ENCODE measurements at regions not wholly inside any gene's neighbourhood (a gene's known extent, or its start where the extent isn't known, plus 50 kb on each side); places are given as distances from the start of the nearest gene placed in this dataset.

DNA sequence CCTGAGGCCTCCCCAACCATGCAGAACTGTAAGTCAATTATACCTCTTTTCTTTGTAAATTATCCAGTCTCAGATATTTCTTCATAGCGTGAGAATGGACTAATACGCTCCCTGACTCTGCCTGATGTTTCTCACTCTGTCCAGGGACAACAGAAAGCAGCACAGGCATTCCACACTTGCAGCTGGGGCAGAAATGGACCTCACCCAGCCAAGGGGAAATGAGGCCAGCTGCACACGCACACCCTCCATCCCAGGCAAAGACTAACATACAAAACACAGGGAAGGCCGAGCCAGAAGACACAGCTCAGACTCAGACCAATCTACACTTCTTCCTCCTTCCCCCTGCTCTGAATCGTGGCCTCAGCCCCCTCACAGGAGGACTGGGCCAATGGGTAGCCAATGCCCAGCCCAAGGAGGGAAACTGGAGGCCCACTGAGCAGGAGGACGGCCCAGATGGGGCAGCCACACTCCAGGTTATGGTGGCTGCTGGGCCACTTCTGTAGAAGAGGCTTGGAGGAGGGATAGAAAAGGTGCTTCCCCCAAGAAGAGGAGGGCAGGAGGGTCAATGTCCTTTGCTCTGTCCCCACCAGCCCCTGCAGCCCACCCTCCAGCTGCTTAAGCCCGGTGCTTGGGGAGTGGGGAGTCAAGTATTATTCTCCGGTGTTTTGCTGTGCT lies 228.4 kb downstream of the NPHP4 start:
- peaks cover 35% of the 10 kb centered on the region for H3K27me3 ChIP-seq
- no peaks in the 10 kb centered on the region for H3K4me1 ChIP-seq
- no peak overlapping the region for H3K9ac ChIP-seq
- no peaks in the 10 kb centered on the region for H3K36me3 Mint-ChIP-seq
- H3K4me1 Mint-ChIP-seq = peaks cover 51% of the 10 kb centered on the region
- no peak overlapping the region for H3K4me3 ChIP-seq
- peaks cover 15% of the 10 kb centered on the region for H3K27me3 Mint-ChIP-seq (ENCODE audit: insufficient read depth, low read depth)
- H3K4me2 ChIP-seq = no peak overlapping the region
- H3K4me3 Mint-ChIP-seq = no peak overlapping the region
- H3K27ac Mint-ChIP-seq = peak overlapping the region; percentile 57
- no peaks in the 10 kb centered on the region for H3K79me2 ChIP-seq (ENCODE audit: low read depth)
- no peaks in the 10 kb centered on the region for H3F3A ChIP-seq (ENCODE audit: low read depth)
- H3K9me3 Mint-ChIP-seq = peaks cover 8% of the 10 kb centered on the region
- TF ChIP-seq, protein P1, sequence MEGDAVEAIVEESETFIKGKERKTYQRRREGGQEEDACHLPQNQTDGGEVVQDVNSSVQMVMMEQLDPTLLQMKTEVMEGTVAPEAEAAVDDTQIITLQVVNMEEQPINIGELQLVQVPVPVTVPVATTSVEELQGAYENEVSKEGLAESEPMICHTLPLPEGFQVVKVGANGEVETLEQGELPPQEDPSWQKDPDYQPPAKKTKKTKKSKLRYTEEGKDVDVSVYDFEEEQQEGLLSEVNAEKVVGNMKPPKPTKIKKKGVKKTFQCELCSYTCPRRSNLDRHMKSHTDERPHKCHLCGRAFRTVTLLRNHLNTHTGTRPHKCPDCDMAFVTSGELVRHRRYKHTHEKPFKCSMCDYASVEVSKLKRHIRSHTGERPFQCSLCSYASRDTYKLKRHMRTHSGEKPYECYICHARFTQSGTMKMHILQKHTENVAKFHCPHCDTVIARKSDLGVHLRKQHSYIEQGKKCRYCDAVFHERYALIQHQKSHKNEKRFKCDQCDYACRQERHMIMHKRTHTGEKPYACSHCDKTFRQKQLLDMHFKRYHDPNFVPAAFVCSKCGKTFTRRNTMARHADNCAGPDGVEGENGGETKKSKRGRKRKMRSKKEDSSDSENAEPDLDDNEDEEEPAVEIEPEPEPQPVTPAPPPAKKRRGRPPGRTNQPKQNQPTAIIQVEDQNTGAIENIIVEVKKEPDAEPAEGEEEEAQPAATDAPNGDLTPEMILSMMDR (IDR thresholded peaks at IDR 0.05) = no peak
- TF ChIP-seq EZH2 (IDR thresholded peaks at IDR 0.05) (no peak), EZH2phosphoT487 (IDR thresholded peaks at IDR 0.05) (no peak)
- H3K27ac ChIP-seq = no peak overlapping the region
- no peaks in the 10 kb centered on the region for H3K9me3 ChIP-seq (ENCODE audit: low read depth)
- no peaks in the 10 kb centered on the region for H3K36me3 ChIP-seq
- DNase-seq (ENCODE audit: low spot score) = no peak
- no peak overlapping the region for H2AFZ ChIP-seq (replicated peaks)
- H4K20me1 ChIP-seq (ENCODE audit: low read depth) = no peaks in the 10 kb centered on the region

DNA sequence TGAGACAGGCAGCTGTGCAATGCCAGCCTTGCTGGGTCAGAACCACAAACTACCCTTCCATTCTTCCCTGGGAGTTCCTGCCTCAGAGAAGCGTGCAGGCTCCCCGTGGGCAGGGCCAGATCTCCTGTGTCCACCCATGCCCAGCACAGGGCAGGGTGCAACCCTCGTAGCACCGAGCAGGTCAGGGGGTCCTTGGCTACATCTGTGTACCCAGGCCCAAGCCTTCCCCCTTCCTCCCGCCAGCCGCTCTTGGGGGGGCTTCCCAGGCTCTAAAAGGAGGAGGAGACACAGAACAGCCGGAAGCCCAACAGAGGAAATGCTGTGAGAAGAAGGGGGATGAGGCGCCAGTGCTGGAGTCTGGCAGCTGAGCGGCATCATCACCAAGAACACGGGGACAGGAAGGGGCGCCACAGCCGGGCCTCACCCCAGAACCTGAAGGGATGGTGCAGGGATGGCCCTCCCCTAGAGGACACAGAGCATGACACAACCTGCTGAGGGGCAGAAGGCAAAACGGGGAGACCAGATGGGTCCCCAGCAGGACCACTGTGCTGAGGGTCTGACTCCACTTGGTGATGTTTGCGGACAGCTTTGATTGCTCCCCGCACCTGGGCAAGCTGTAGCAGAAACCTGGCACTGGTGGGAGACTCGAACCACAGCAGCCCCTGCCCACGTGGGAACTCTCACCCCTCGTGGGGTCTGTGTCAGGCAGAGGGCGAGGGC lies 233.2 kb downstream of the NPHP4 start:
- TF ChIP-seq, protein P1 (IDR thresholded peaks at IDR 0.05) = no peak
- TF ChIP-seq EZH2 (IDR thresholded peaks at IDR 0.05) = no peak
- no peak for TF ChIP-seq EZH2phosphoT487 (IDR thresholded peaks at IDR 0.05)
- no peak overlapping the region for H3K27ac Mint-ChIP-seq
- no peaks in the 10 kb centered on the region for H3K36me3 Mint-ChIP-seq
- no peaks in the 10 kb centered on the region for H3K9me3 ChIP-seq (ENCODE audit: low read depth)
- H3K4me2 ChIP-seq = no peak overlapping the region
- DNase-seq (ENCODE audit: low spot score) = no peak
- H4K20me1 ChIP-seq (ENCODE audit: low read depth) = no peaks in the 10 kb centered on the region
- H3K9me3 Mint-ChIP-seq = peaks cover 8% of the 10 kb centered on the region
- H3K4me1 ChIP-seq = no peaks in the 10 kb centered on the region
- H3K27me3 Mint-ChIP-seq (ENCODE audit: insufficient read depth, low read depth) = peaks cover 9% of the 10 kb centered on the region
- H3K4me3 ChIP-seq = no peak overlapping the region
- H3K27ac ChIP-seq = no peak overlapping the region
- H3F3A ChIP-seq (ENCODE audit: low read depth) = no peaks in the 10 kb centered on the region
- no peaks in the 10 kb centered on the region for H3K79me2 ChIP-seq (ENCODE audit: low read depth)
- peaks cover 20% of the 10 kb centered on the region for H3K4me1 Mint-ChIP-seq
- H3K27me3 ChIP-seq = no peaks in the 10 kb centered on the region
- no peak overlapping the region for H3K9ac ChIP-seq
- H2AFZ ChIP-seq (replicated peaks) = no peak overlapping the region
- H3K36me3 ChIP-seq = no peaks in the 10 kb centered on the region
- H3K4me3 Mint-ChIP-seq = no peak overlapping the region

DNA sequence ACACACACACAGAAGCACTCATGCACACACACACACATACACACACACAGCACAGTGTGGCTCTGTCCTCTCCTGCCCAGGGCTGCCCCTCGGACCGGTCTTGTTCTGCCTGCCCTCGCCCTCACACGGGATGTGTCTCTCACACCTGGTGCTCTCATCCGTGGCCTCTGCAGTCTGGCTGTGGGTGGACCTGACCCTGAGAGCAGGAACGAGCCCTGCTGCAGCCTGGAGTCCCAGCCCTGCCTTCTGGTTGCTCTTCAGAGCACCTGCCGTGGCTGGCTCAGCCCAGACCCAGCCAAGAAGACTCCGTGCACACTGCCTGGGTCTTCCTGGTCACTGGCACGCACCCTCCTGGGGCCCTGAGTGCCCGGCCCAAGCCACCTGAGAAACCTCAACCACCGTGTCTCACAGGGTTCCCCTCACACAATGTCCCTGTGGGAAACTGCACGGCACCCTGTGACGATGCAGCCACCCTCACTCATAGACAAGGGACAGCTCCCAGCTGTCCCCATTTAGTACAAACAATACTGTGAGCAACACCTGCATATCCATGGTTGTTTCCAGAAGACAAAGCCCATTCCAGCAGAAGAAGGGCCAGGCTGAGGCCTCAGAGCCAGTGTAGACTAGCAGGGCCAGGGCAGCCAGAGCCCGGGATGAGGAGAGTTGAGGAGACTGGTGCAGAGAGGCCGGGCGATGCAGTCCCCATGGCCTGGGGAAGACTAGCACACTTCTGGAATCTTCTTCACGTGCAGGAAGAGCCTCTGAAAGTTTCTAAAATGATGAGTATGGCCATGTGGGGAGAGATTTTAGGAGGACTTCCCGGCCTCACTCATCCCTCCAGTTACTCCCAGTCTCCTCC lies 234.0 kb downstream of the NPHP4 start:
- H3K27ac Mint-ChIP-seq = peak overlapping the region; percentile 41
- no peaks in the 10 kb centered on the region for H3K9me3 ChIP-seq (ENCODE audit: low read depth)
- H3K9me3 Mint-ChIP-seq = peaks cover 3% of the 10 kb centered on the region
- no peak overlapping the region for H3K4me2 ChIP-seq
- no peak overlapping the region for H3K4me3 ChIP-seq
- H3F3A ChIP-seq (ENCODE audit: low read depth) = no peaks in the 10 kb centered on the region
- no peaks in the 10 kb centered on the region for H3K27me3 ChIP-seq
- no peaks in the 10 kb centered on the region for H3K36me3 ChIP-seq
- no peaks in the 10 kb centered on the region for H3K36me3 Mint-ChIP-seq
- no peaks in the 10 kb centered on the region for H4K20me1 ChIP-seq (ENCODE audit: low read depth)
- no peaks in the 10 kb centered on the region for H3K79me2 ChIP-seq (ENCODE audit: low read depth)
- no peak overlapping the region for H3K27ac ChIP-seq
- TF ChIP-seq EZH2phosphoT487 (IDR thresholded peaks at IDR 0.05) (no peak), EZH2 (IDR thresholded peaks at IDR 0.05) (no peak)
- TF ChIP-seq, protein P1 (IDR thresholded peaks at IDR 0.05) = no peak
- no peak for DNase-seq (ENCODE audit: low spot score)
- no peaks in the 10 kb centered on the region for H3K4me1 ChIP-seq
- no peak overlapping the region for H2AFZ ChIP-seq (replicated peaks)
- peaks cover 16% of the 10 kb centered on the region for H3K4me1 Mint-ChIP-seq
- peaks cover 12% of the 10 kb centered on the region for H3K27me3 Mint-ChIP-seq (ENCODE audit: insufficient read depth, low read depth)
- no peak overlapping the region for H3K9ac ChIP-seq
- no peak overlapping the region for H3K4me3 Mint-ChIP-seq

All from neural progenitor cell (in vitro differentiated cells).